ENCODE measurements at regions not wholly inside any gene's neighbourhood (a gene's known extent, or its start where the extent isn't known, plus 50 kb on each side); places are given as distances from the start of the nearest gene placed in this dataset.

DNA sequence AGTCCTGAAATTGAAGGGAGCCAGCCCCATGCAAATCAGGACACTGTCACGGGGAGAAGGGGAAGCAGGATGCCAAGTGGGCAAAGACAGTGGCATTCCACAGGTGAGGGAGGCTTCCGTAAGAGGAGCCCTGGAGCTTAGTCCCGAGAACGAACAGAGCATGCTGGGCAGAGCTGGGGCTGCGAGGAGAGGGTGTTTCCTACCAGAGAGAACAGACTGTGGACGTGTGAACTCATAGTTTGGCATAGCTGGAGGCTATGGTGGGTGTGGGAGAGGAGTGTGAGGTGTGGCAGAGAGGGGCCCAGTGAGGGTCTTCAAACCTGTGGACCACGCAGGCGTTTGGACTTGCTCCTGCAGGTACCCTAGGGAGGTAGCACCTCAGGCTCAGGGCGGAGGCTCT, 102.8 kb upstream of the SMIM23 start:
- DNase-seq = no peak

DNA sequence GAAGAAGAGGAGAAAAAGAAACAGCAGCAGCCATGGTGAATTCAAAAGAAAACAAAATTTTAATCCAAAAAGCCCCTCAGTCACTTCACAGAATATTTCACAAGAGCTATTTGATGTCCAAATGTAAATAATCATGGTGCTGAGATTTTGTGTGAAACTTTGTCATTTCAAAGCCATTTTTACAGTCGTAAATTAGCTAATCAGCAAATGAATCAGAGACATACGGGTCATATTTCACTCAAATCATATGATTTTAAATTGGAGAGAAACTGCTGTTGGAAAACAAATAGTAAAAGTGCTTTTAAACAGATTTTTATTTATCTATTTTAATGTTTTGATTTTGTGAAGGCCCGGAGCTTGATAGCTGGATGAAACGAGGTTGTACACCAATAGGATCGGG, 101.4 kb upstream of the SMIM23 start:
- no peak for DNase-seq

DNA sequence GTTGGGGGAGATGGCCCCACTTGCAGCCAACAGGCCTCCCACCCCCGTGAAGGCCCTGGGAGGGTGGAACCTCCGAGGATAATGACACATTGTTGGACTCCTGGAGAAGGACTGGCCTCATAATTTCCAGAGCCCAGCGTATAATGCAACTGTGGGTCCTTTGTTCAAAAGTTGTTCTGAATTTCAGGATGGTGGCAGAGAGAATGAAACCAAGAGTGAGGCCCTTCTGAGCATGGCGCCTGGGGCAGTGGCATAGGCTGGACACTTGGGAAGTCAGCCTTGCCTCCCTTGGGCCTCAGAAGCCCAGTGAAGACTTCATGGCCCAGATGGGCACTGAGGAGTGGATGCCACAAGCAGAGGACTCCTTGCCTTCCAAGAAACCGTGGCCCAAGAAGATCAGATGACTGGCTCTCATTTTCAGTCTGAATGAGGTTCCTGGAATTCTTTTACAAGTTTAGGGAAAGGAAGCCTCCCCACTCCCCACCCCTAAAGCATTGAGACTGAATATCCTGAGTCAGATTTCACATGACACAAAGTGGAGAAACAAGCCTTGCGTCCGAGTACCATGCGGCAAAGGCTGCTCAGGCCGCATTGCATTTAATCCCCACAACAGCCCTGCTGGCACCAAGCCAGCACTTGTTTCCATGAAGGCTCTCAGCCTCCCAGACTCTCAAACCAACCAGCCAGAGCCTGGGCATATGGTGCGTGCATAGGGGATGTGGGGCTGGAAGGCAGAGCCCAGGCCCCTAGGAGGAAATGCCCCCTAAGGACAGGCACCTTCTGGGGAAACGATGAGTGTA, 96.7 kb upstream of the SMIM23 start:
- no peak for DNase-seq

DNA sequence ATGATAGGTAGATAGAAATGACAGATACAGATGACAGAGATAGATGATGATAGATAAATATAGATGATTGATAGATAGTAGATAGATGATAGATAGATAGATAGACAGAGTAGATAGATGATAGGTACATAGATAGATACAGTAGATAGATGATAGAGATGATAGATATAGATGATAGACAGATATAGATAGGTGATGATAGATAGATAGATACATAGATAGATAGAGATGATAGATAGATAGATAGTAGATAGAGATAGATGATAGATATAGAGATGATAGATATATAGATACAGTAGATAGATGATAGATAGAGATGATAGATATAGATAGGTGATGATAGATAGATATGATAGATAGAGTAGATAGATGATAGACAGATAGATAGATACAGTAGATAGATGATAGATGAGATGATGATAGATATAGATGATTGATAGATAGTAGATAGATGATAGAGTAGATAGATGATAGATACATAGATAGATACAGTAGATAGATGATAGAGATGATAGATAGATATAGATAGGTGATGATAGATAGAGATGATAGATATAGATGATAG, 95.7 kb upstream of the SMIM23 start:
- no peak for DNase-seq

DNA sequence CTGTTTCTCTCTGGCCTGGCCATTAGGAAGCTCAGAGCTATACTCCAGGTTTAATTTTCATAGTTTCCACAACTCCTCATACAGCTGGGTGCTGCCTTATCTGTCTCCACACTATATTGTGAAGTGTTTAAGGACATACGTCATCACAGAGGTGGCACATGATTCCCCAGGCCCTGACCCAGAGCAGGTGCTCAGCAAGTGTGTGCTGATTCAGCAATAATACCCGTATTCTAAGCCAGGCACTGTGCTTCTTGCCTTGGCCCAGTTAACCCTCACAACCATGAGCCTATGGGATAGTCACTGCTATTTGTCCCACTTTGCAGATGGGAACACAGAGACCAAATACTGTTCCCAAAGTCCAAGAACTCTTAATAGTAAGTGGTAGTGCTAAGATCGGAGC, 93.5 kb upstream of the SMIM23 start:
- no peak for DNase-seq

DNA sequence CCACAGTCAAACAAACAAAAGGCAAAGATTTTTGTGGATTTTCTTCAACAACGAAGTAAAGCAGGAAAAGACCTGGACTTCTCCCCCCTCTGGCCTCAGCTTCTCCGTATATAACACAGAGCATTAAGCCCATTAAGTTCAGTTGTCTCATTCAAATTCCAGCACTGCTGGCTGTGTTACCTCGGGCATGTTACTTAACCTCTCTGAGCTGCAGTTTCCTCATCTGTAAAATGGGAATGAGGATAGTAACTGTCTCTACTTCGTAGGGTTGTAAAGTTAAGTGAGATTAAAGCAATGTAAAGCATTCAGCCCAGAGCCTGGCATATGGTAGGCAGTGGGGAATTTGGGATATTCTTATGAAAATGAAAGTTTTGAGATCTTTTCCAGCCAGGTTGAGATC, 92.7 kb upstream of the SMIM23 start:
- DNase-seq = no peak

DNA sequence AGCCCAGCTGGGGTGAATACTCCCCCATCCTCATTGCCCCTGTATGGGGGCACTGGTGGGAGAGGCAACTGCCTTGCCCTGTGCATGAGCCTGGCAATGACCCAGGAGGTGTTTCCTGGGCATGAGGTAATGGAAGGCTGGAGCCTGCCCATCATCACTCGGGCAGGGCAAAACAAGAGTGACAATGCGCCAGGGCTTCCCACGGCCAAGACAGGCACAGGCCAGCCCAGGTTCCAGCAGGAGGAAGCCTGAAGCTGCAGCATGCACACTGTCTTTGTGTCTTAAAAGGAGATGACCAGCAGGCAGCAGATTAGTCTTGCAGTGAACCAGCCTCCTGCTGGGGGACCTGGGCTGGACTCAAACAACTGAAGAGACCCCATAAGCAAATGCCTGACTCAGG, 92.2 kb upstream of the SMIM23 start:
- DNase-seq = no peak

DNA sequence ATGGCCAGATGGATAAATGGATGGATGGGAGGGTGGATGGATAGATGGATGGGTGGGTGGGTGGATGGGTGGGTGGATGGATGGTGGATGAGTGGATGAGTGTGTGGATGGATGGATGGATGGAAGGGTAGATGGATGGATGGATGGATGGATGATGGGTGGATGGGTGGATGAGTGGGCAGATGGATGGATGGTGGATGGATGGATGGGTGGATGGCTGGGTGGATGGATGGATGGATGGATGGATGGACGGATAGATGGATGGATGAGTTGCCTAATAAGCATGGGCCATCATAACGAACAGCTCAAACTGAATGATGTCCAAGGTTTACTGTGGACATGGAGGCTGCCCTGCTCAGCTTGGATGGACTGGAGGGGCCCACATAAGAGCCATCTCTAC, 89.8 kb upstream of the SMIM23 start:
- DNase-seq = no peak

DNA sequence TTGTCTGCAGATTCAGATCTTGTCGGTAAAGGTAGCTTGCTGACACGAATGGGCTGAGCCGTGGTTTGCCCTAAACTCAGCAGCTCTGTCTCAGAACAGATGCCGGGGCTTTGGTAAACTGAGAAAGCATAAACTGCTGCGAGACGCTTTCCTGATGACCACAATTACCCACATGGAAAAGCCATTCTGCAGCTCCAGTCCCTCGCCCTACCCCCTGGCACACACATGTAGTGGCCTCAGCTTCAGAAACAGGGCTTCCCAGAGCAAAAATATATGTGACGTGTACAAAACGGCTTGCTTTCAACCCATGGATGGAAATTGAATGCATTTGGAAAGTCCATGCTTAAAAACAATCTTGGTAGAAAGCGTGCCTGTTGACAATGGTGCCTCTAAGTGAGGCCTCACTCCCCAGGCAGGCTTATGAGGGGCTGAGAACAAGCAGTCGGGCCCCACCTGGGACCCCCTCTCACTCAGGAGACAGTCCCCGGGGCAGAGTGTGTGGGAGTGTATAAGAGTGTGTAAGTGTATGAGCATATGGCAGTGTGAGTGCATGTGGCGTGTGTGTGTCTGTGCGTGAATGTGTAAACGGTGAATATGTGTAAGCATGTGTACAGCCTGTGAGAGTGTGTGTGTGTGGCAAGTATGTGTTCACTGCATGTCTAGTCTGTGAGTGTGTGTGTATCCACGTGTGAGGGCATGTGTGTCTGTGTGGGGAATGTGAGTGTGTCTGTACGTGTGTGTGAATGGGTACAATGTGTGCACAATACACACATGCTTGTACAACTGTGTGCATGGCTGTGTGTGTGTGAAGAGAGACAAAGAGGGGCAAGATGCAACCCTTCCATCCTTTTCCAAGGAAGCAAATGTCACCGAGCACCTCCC, 88.2 kb upstream of the SMIM23 start:
- DNase-seq = no peak

DNA sequence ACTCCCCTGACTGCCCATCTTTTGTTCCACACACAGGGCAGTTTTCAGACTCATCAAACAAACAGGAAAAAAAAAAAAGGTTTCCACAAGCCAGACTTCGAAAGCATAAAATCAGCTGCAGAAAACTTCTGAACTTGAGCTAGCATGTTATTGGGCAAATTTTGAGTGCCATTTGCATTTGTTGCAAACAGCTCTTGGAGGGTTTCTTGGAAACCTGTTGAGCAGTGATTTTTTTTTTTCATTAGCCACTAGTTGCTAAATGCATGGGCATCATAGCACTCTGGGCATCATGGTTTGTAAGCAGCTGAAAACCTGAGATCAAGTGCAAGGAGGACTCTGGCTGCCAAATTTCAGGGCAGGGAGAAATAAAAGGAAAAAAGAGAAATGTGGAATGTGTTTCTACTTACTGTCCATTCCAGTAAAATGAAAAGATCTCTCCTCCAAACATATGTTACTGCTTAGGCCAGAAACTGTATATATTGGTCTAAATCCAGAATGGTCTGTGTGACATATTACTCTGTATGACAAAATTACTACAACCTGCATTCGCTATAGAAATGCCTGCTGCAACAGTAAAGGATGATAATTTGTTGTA, 85.2 kb upstream of the SMIM23 start:
- DNase-seq = no peak

DNA sequence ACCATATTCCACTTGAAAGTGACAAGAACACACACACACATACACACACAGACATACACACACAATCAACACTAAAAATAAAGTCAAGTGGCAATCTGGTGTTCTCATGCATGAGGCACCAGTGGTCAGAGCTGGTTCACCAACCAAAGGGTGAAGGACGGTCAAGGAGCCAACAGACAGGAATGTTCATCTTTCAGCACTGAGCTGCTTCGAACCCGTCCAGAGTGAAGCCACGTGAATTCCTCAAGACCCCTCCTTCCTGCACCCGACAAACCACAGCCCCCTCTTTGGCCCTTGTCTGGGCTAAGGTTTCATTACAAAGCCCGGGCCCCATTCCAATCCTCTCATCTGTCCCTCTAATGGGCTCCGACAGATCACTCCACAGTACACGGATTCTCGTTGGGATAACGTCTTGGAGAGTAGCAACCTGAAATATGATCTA, 84.5 kb upstream of the SMIM23 start:
- no peak for DNase-seq

DNA sequence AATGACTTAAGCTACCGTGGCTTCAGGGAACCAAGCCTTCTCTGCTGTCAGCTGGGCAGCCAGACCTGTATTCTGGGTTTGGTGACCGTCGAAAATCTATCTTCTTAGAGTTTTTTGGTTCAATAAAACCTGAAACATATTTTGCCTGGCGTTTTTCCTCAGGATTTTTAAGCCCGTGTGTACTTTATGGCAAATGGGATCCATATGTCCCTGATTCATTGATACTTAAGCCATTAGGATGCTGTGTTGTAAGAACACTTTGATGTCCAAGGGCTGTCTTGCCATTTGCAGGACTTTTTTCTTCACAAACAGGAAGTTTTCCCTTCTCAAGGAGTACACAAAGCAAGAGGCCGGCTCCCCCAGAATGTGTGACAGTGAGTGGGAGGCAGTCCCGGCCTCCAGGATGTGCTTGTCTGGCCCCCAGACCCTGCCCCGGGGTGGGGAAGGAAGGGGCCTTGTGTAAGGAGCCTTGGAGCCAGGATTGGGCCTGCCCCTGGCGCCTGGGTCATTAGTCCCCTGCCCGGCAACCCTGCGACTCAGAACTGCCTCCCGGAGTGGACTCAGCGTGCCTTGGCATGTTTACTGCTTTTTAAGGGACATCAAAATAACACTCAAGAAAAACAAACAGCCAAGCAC, 83.4 kb upstream of the SMIM23 start:
- DNase-seq = no peak

DNA sequence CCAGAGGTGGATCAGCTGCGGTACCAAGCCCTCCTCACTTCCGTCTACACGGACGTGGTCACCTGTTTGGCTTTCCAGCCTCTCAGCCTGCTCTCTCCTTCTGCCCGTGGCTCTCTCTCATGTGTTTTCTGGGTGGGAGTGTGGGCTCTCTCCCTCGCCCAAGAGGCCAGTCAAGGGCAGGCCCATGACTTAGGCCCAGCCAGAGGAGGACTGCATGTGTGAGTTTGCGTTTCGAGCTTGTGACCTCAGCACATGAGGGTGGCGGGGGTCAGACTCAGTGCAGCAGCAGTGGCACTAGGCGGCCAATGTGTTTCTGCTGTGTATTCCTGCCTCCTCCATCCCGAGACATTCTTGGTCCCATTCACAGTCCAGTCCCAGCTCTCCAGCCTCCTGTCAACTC, 82.5 kb upstream of the SMIM23 start:
- no peak for DNase-seq

DNA sequence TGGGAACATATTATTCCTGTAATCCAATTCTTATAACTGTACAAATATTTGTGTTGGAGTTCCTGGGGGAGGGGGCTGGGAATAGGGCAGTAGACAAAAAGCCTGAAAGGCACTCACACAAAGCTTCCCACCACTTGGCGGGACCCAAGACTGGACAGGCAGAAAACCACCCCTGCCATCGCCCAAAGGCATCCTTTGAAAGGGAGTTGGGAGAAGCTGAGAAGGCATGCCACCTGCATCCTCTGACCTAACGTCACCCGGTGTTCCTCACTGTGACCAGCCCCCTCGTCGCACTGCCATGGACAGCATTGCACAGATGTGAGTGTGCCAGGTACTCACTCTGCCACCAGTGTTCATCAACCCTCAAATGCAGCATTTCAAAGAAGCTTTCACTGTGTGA, 80.6 kb upstream of the SMIM23 start:
- DNase-seq = no peak

DNA sequence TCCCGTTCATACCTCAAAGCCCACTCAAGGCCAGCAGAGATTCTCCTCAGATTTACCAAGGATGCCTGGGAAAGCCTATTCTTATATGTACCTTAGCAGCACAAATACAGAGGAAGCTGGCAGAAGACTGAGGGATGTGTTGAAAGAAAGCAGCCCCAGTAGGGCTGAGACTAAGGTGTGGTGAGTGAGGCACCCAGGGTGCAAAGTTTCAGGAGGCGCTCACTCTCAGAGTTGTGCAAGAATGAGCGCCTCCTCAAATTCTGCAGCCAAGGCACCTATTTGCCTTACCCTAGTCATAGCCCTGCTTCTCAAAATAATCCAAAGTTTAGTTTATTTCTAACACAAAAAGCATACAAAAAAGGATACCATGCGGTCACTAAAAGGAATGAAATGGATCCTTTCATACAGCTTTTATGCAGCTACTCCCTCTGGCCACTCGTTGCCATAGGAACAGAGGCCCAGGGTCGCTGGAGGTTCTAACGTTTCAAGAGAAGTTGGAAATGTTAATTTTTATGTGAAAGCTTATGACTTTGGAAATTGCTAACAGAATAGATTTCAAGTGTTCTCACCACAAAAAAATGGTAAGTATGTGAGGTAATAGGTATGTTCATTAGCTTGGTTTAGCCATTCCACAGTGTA, 79.7 kb upstream of the SMIM23 start:
- DNase-seq = no peak

DNA sequence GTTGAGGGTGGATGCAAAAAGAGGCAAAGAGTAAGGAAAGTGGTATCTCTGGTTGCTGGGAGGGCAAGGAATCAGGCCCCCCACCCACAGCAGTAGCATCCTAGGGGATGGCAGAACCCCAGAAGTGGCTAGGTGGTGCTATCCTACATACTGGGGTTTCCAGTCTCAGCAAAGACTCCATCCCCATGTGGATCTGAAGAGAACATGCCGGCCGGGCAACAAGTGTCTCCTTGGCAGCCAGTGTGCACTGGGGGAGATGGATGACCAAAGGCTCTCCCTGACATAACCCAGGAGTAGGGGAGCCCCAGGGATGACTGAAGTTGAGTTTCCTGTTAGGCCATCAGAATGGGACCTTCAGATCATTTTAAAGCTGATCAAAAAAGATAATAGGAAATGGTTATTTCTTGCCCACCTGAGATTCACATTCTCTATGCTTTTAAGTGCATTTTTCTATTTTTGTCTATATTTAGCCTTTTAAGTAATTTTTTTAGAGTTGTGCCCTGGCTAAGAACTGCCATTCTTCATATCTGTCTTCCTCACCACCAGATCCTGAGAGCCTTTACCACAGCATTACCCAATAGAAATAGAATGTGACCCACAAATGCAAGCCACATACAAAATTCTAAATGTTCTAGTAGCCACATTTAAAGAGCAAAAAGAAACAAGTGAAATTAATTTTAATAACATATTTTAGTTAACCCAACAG, 78.7 kb upstream of the SMIM23 start:
- DNase-seq = no peak

DNA sequence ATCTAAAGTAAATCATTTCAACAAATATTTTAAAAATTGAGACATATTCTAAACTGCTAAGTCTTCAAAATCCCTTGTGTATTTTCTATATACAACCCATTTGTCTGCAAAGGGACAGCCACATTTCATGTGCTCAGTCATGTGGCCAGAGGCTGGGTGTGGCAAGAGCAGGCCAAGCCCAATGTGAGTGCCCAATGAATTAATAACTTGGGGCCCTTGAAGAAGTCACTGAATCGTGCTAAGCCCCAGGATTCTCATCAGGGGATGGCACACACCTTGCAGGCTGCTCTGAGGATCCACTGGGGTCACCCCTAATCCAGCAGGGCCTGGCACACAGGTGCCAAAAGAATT, 78.2 kb upstream of the SMIM23 start:
- DNase-seq = no peak

DNA sequence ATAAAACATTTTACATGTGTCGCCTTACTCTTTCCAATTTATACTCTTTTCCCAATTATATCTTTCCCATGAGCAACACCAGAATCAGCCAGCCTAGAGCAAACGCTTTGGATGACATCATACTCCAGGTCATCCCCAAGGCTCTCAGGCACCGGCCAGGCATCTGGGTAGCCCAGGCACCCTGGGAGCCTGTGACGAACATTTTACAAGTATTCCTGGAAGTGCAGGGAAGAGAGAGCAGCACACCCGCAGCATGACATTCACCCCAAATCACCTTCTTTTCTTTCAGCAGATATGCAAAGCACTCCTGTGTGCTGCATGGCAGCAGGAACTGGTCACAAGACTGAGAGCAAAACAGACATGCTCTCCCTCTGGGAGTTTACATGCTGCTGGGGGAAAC, 75.7 kb upstream of the SMIM23 start:
- no peak for DNase-seq

DNA sequence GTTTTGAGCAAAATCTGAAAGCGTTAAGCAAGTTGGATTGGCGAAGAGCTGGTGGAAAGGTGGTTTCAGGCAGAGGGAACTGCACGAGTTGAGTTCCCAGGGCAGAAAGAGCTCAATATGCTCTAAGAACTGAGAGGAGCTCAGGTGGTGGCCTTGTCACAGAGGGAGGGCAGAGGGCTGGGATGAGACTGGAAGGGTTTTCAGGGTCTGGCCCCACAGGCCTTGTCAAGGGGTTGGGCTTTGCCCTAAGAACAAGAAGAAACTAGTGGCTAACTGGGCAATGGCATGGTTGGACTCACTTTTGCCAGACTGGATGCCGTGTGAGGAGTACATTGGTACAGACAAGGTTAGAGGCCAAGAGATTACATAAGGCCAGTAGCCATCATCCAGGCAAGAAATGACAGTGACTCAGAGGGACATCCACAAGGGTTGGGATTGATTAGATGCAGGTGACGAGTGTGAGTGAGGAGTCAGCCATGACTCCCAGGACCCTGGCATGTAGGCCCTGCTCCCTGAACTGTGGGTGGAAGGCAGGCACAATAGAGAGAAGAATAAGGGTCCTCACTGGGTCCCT, 75.1 kb upstream of the SMIM23 start:
- DNase-seq = no peak

DNA sequence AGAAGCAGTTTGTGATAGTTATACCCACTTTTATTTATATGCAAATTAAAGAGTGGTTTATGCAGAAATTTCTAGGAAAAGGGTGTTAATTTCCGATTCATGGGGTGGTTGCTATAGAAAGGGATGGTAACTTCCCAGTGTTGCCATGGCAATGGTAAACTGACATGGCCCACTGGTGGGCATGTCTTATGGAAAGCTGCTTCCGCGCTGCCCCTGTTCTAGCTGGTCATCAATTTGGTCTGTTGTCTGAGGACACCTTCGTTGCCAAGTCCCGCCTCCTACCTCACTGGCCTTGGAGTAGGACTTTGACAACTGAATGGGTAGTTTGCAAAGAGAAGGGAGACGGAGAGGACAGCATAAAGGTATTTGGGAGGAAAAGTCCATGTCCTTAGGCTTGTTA, 74.0 kb upstream of the SMIM23 start:
- no peak for DNase-seq

DNA sequence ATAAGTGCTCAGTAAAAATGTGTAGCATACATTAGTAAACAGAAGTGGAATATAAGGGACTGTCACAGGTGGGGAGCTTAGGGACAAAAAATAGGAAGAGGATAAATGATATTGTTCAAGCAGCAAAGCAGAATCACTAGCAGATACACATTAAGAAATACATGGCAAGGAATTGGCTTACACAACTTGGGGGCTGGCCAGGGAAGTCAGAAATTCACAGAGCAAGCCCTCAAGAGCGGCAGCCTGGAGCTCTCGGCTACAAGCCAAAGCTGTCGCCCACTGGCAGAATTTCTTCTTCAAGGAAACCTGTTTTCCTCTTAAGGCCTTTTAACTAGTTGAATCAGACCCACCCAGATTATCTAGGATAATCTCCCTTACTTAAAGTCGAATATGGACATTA, 73.0 kb upstream of the SMIM23 start:
- DNase-seq = no peak
